ENCODE measurements at regions not wholly inside any gene's neighbourhood (a gene's known extent, or its start where the extent isn't known, plus 50 kb on each side); places are given as distances from the start of the nearest gene placed in this dataset.

DNA sequence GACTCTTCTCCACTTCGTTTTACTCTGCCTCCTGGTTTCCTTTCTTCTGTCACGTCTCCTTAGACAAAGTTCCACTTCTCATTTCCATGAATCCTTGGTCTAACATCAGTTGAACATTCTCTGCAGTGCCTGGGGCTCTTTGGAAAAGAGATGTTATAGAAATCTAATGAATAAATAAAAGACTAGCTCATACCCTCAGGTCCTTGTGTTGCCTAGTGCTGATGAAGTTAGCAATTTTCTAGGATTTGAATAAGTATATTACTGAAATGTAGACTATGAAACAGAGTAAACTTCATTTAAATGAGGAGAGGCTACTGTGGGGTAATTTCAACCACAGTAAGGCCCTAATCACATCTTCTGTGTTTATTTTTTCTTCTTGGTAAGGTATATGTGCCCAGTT lies 146.9 kb upstream of the CADPS start:
- TF ChIP-seq ZBTB33 (IDR thresholded peaks at IDR 0.05) (no peak), SP1 (IDR thresholded peaks at IDR 0.05) (no peak)
- TF ChIP-seq, protein P1, sequence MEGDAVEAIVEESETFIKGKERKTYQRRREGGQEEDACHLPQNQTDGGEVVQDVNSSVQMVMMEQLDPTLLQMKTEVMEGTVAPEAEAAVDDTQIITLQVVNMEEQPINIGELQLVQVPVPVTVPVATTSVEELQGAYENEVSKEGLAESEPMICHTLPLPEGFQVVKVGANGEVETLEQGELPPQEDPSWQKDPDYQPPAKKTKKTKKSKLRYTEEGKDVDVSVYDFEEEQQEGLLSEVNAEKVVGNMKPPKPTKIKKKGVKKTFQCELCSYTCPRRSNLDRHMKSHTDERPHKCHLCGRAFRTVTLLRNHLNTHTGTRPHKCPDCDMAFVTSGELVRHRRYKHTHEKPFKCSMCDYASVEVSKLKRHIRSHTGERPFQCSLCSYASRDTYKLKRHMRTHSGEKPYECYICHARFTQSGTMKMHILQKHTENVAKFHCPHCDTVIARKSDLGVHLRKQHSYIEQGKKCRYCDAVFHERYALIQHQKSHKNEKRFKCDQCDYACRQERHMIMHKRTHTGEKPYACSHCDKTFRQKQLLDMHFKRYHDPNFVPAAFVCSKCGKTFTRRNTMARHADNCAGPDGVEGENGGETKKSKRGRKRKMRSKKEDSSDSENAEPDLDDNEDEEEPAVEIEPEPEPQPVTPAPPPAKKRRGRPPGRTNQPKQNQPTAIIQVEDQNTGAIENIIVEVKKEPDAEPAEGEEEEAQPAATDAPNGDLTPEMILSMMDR (IDR thresholded peaks at IDR 0.05; ENCODE audit: low read depth, low read length, missing input control) = no peak
- TF ChIP-seq, protein P2, sequence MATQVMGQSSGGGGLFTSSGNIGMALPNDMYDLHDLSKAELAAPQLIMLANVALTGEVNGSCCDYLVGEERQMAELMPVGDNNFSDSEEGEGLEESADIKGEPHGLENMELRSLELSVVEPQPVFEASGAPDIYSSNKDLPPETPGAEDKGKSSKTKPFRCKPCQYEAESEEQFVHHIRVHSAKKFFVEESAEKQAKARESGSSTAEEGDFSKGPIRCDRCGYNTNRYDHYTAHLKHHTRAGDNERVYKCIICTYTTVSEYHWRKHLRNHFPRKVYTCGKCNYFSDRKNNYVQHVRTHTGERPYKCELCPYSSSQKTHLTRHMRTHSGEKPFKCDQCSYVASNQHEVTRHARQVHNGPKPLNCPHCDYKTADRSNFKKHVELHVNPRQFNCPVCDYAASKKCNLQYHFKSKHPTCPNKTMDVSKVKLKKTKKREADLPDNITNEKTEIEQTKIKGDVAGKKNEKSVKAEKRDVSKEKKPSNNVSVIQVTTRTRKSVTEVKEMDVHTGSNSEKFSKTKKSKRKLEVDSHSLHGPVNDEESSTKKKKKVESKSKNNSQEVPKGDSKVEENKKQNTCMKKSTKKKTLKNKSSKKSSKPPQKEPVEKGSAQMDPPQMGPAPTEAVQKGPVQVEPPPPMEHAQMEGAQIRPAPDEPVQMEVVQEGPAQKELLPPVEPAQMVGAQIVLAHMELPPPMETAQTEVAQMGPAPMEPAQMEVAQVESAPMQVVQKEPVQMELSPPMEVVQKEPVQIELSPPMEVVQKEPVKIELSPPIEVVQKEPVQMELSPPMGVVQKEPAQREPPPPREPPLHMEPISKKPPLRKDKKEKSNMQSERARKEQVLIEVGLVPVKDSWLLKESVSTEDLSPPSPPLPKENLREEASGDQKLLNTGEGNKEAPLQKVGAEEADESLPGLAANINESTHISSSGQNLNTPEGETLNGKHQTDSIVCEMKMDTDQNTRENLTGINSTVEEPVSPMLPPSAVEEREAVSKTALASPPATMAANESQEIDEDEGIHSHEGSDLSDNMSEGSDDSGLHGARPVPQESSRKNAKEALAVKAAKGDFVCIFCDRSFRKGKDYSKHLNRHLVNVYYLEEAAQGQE (IDR thresholded peaks at IDR 0.05) = no peak

All from liver (tissue), 3 donors.